GM12878 (cell line): ENCODE measurements at regions not wholly inside any gene's neighbourhood (a gene's known extent, or its start where the extent isn't known, plus 50 kb on each side); places are given as distances from the start of the nearest gene placed in this dataset.

Experiments used
- ATAC-seq: fragments of 200-7000 bp; cut with Tn5 transposase; 3 replicates; pipeline ENCODE4 v1.9.1; 2020; ENCODE audit warnings: mild to moderate bottlenecking, moderate library complexity
- BruUV-seq: library from RNA; stranded (reverse); fragments of 400-500 nt; replicated peaks from 2 replicates; lab custom pipeline; 2021; lab: Mats Ljungman, UMichigan
- CTCF ChIA-PET: fragments of 300-600 bp; sonication (Branson Sonifier 250); formaldehyde crosslinking; extraction: SDS; loops from one replicate; lab custom pipeline; 2021; ENCODE audit warnings: inconsistent platforms; lab: Yijun Ruan, JAX
- POLR2A ChIA-PET: fragments of 350-600 bp; formaldehyde crosslinking; extraction: SDS; loops from one replicate; lab custom pipeline; 2021; ENCODE audit warnings: inconsistent platforms; lab: Charles Lee
- RAD21 ChIA-PET: fragments of 300-600 bp; sonication (Branson Sonifier 250); formaldehyde crosslinking; loops from one replicate; lab custom pipeline; 2023; ENCODE audit warnings: antibody characterized with exemption; ENCODE audit not compliant: unreplicated experiment; lab: Charles Lee
- SMC1A ChIA-PET: fragments of 300-600 bp; sonication (Branson Sonifier 250); formaldehyde crosslinking; loops from one replicate; lab custom pipeline; 2023; ENCODE audit not compliant: unreplicated experiment, uncharacterized antibody; lab: Charles Lee
- DNase-seq: peaks from one replicate; pipeline ENCODE4 v3.0.0-alpha.2; 2011; ENCODE audit warnings: low read depth, low spot score
- FAIRE-seq: peaks from 3 replicates; lab custom pipeline; 2011; peaks lifted over from hg19 to GRCh38; lab: Jason Lieb, UNC
- H2AFZ ChIP-seq: 2 replicates; pipeline ENCODE4 v1.6.0; 2011; ENCODE audit warnings: low read depth, low read length, control low read depth; ENCODE audit not compliant: control insufficient read depth
- H3K27ac ChIP-seq: 2 replicates; pipeline ENCODE4 v1.5.1; 2011; ENCODE audit warnings: control low read depth; ENCODE audit not compliant: control insufficient read depth, insufficient read depth
- H3K27me3 ChIP-seq, 2 experiments: replicated peaks in 1 of 2; 2 replicates each; pipeline versions ENCODE4 v1.6.0 to v1.6.1; 2011; ENCODE audit warnings: low read length in 1 of 2; ENCODE audit not compliant: control insufficient read depth in 2 of 2, insufficient read depth in 2 of 2
- H3K36me3 ChIP-seq, 2 experiments: 2 replicates each; pipeline ENCODE4 v1.5.1; 2011; ENCODE audit warnings: low read length in 1 of 2; ENCODE audit not compliant: control insufficient read depth in 2 of 2, insufficient read depth in 2 of 2
- H3K4me1 ChIP-seq: 2 replicates; pipeline ENCODE4 v1.6.1; 2011; ENCODE audit warnings: mild to moderate bottlenecking, low read length, moderate library complexity, mixed read lengths; ENCODE audit not compliant: control insufficient read depth, insufficient read depth
- H3K4me2 ChIP-seq: 2 replicates; pipeline ENCODE4 v1.6.0; 2011; ENCODE audit warnings: control low read depth; ENCODE audit not compliant: control insufficient read depth, insufficient read depth
- H3K4me3 ChIP-seq: fragments of 200-600 bp; sonication (generic); 2 replicates; pipeline ENCODE4 v1.5.1; 2016
- H3K79me2 ChIP-seq: 2 replicates; pipeline ENCODE4 v1.6.0; 2011; ENCODE audit warnings: low read length; ENCODE audit not compliant: control insufficient read depth, insufficient read depth
- H3K9ac ChIP-seq: 2 replicates; pipeline ENCODE4 v1.8.0; 2011; ENCODE audit warnings: low read length, control low read depth, mixed read lengths; ENCODE audit not compliant: control insufficient read depth, insufficient read depth
- H3K9me3 ChIP-seq: replicated peaks from 3 replicates; pipeline ENCODE4 v1.5.1; 2011; ENCODE audit warnings: mild to moderate bottlenecking, low read length; ENCODE audit not compliant: control insufficient read depth, insufficient read depth
- H4K20me1 ChIP-seq: 2 replicates; pipeline ENCODE4 v1.6.0; 2011; ENCODE audit not compliant: control insufficient read depth, insufficient read depth
- BCL11A ChIP-seq: IDR thresholded peaks from 2 replicates; pipeline ENCODE4 v1.6.1; 2011; ENCODE audit warnings: low read depth, low read length
- EGR1 ChIP-seq, 2 experiments: IDR thresholded peaks; 1 replicate in 1 of 2; 2 replicates in 1 of 2; pipeline ENCODE4 v1.6.1; 2011 to 2012; ENCODE audit warnings: low read depth in 2 of 2, low read length in 2 of 2, borderline replicate concordance in 1 of 2, mild to moderate bottlenecking in 1 of 2, moderate library complexity in 1 of 2
- ETV6 ChIP-seq, 2 experiments: fragments of 450-650 bp in 1 of 2; IDR thresholded peaks in 1 of 2; conservative IDR thresholded peaks in 1 of 2; 2 replicates each; pipeline ENCODE4 v1.6.1; 2014; ENCODE audit warnings: antibody characterized with exemption in 1 of 2, borderline replicate concordance in 1 of 2, low read depth in 1 of 2, mild to moderate bottlenecking in 1 of 2, moderate library complexity in 1 of 2
- FOXM1 ChIP-seq: IDR thresholded peaks from 2 replicates; pipeline ENCODE4 v1.6.1; 2012; ENCODE audit warnings: low read depth, mild to moderate bottlenecking, inconsistent platforms, low read length, moderate library complexity
- GABPA ChIP-seq: IDR thresholded peaks from 2 replicates; pipeline ENCODE4 v1.6.1; 2014; ENCODE audit warnings: antibody characterized with exemption, low read depth, mild to moderate bottlenecking, inconsistent platforms
- SMAD1 ChIP-seq: fragments of 450-650 bp; IDR thresholded peaks from 2 replicates; pipeline ENCODE4 v1.6.1; 2018; ENCODE audit warnings: mild to moderate bottlenecking, low read depth; ENCODE audit not compliant: partially characterized antibody
- SMAD5 ChIP-seq: IDR thresholded peaks from 2 replicates; pipeline ENCODE4 v1.6.1; 2016; ENCODE audit warnings: antibody characterized with exemption, low read depth
- ZNF217 ChIP-seq: fragments of 450-650 bp; IDR thresholded peaks from 2 replicates; pipeline ENCODE4 v1.6.1; 2017; ENCODE audit warnings: antibody characterized with exemption, mild to moderate bottlenecking
- ZNF24 ChIP-seq: fragments of 450-650 bp; IDR thresholded peaks from 2 replicates; pipeline ENCODE4 v1.6.1; 2017; ENCODE audit warnings: antibody characterized with exemption, mild to moderate bottlenecking
- ZNF622 ChIP-seq: fragments of 450-650 bp; IDR thresholded peaks from 2 replicates; pipeline ENCODE4 v1.6.1; 2017; ENCODE audit warnings: mild to moderate bottlenecking, inconsistent platforms
- WGBS: methylation state at CpG from one replicate; pipeline ENCODE4 v1.1.6; 2016; ENCODE audit warnings: low lambda C conversion rate; ENCODE audit not compliant: insufficient replicate concordance, insufficient coverage; ENCODE audit errors: missing lambda C conversion rate; 5-methylcytosine and 5-hydroxymethylcytosine counted together
- in situ Hi-C: fragments of 300-500 bp; cut with MboI; formaldehyde crosslinking; loops from 9 replicates; pipeline ENCODE4 v1.14.3; 2018; ENCODE audit warnings: mixed read lengths
- intact Hi-C: fragments of 100-400 bp; cut with micrococcal nuclease; formaldehyde crosslinking; loops from one replicate; pipeline ENCODE4 v1.14.2; 2022; ENCODE audit not compliant: unreplicated experiment
- TF ChIP-seq, protein P1 (sequence below): IDR thresholded peaks from 2 replicates; pipeline ENCODE4 v1.6.1; 2012; ENCODE audit warnings: low read depth, low read length, improper control_type of control experiment
- TF ChIP-seq, protein P2 (sequence below): fragments of 450-650 bp; formaldehyde crosslinking; IDR thresholded peaks from 2 replicates; pipeline ENCODE4 v1.5.0; 2022; ENCODE audit warnings: mild to moderate bottlenecking, missing genetic modification characterization

DNA sequence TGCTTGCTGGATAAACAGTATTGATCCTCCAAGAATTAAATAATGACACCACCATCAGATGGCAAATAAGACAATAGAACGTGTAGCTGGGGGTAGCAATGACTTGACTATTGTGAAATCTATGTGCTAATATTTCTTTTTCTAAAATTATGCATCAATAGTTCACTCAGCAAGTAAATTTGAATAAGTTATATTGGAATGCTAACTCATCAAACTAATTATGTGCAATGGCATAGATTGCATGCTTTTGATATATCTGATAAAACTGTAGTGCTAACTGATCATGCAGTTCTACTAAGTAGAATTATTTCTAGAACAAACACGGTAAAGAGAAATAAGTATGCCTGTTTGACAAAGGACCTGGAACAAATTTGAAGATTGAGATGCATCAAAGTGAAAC, 474.4 kb downstream of the NOVA1 start:
- H3K27me3 ChIP-seq, result no peaks in the 10 kb centered on the region
- no peak for TF ChIP-seq BCL11A
- no peak for TF ChIP-seq GABPA
- no peak for TF ChIP-seq ZNF622
- TF ChIP-seq FOXM1, result no peak
- no peak for TF ChIP-seq ZNF217
- no peak for TF ChIP-seq ZNF24
- TF ChIP-seq EGR1 (IDR thresholded peaks at IDR 0.05; ENCODE audit: borderline replicate concordance in 1 of 2, low read depth in 2 of 2, low read length in 2 of 2), result no peak
- no peak for TF ChIP-seq SMAD1
- no peak for TF ChIP-seq ETV6 (conservative IDR thresholded peaks at IDR 0.05 in 1 of 2, IDR thresholded peaks at IDR 0.05 in 1 of 2; ENCODE audit: borderline replicate concordance in 1 of 2, low read depth in 1 of 2)
- TF ChIP-seq SMAD5, result no peak
- TF ChIP-seq, protein P1, sequence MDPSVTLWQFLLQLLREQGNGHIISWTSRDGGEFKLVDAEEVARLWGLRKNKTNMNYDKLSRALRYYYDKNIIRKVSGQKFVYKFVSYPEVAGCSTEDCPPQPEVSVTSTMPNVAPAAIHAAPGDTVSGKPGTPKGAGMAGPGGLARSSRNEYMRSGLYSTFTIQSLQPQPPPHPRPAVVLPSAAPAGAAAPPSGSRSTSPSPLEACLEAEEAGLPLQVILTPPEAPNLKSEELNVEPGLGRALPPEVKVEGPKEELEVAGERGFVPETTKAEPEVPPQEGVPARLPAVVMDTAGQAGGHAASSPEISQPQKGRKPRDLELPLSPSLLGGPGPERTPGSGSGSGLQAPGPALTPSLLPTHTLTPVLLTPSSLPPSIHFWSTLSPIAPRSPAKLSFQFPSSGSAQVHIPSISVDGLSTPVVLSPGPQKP, result no peak
- TF ChIP-seq, protein P2, sequence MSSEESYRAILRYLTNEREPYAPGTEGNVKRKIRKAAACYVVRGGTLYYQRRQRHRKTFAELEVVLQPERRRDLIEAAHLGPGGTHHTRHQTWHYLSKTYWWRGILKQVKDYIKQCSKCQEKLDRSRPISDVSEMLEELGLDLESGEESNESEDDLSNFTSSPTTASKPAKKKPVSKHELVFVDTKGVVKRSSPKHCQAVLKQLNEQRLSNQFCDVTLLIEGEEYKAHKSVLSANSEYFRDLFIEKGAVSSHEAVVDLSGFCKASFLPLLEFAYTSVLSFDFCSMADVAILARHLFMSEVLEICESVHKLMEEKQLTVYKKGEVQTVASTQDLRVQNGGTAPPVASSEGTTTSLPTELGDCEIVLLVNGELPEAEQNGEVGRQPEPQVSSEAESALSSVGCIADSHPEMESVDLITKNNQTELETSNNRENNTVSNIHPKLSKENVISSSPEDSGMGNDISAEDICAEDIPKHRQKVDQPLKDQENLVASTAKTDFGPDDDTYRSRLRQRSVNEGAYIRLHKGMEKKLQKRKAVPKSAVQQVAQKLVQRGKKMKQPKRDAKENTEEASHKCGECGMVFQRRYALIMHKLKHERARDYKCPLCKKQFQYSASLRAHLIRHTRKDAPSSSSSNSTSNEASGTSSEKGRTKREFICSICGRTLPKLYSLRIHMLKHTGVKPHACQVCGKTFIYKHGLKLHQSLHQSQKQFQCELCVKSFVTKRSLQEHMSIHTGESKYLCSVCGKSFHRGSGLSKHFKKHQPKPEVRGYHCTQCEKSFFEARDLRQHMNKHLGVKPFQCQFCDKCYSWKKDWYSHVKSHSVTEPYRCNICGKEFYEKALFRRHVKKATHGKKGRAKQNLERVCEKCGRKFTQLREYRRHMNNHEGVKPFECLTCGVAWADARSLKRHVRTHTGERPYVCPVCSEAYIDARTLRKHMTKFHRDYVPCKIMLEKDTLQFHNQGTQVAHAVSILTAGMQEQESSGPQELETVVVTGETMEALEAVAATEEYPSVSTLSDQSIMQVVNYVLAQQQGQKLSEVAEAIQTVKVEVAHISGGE (CRISPR knock-in tag), result no peak
- TF ChIP-seq, all 136 proteins: peak for 0
- no peak overlapping the region for H3K9ac ChIP-seq
- no peaks in the 10 kb centered on the region for H3K79me2 ChIP-seq
- WGBS, result 0% methylated on average over 2 of the region's 2 CpGs
- H4K20me1 ChIP-seq, result no peaks in the 10 kb centered on the region
- no peaks in the 10 kb centered on the region for H3K4me1 ChIP-seq
- in situ Hi-C loops, result no loop called here
- intact Hi-C loops, result no loop called here
- DNase-seq (no peak), ATAC-seq (no peak), FAIRE-seq (no peak)
- ChIA-PET CTCF (no interaction called here), POLR2A (no interaction called here), RAD21 (no interaction called here), SMC1A (no interaction called here)
- no TSS peak for BruUV-seq
- H3K4me2 ChIP-seq, result no peak overlapping the region
- H2AFZ ChIP-seq, result no peak overlapping the region
- H3K27ac ChIP-seq, result no peak overlapping the region
- H3K9me3 ChIP-seq, result no peaks in the 10 kb centered on the region
- no peaks in the 10 kb centered on the region for H3K36me3 ChIP-seq
- no peak overlapping the region for H3K4me3 ChIP-seq
